ENCODE measurements at regions not wholly inside any gene's neighbourhood (a gene's known extent, or its start where the extent isn't known, plus 50 kb on each side); places are given as distances from the start of the nearest gene placed in this dataset.

- Histone ChIP-seq H3K4me1 (no peaks in the 10 kb centered on the region), H3K27me3 (no peaks in the 10 kb centered on the region), H3K27ac (no peak overlapping the region), H3K4me3 (no peak overlapping the region), H3K9me3 (no peaks in the 10 kb centered on the region), H3K36me3 (no peaks in the 10 kb centered on the region)
- intact Hi-C loops (cut with DNase I; ENCODE audit: low total_unique reads), result no loop called here
- TF ChIP-seq, protein P1, sequence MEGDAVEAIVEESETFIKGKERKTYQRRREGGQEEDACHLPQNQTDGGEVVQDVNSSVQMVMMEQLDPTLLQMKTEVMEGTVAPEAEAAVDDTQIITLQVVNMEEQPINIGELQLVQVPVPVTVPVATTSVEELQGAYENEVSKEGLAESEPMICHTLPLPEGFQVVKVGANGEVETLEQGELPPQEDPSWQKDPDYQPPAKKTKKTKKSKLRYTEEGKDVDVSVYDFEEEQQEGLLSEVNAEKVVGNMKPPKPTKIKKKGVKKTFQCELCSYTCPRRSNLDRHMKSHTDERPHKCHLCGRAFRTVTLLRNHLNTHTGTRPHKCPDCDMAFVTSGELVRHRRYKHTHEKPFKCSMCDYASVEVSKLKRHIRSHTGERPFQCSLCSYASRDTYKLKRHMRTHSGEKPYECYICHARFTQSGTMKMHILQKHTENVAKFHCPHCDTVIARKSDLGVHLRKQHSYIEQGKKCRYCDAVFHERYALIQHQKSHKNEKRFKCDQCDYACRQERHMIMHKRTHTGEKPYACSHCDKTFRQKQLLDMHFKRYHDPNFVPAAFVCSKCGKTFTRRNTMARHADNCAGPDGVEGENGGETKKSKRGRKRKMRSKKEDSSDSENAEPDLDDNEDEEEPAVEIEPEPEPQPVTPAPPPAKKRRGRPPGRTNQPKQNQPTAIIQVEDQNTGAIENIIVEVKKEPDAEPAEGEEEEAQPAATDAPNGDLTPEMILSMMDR (IDR thresholded peaks at IDR 0.05), result no peak
- no peak for DNase-seq
These were observed 1994.9 kb downstream of the NCAM2 start for GRCh38 chr21:22993144-22993543.

GRCh38 chr21:22993822-22994574 lies 1995.8 kb downstream of the NCAM2 start:
- no peaks in the 10 kb centered on the region for H3K9me3 ChIP-seq
- DNase-seq, result no peak
- no peaks in the 10 kb centered on the region for H3K4me1 ChIP-seq
- no peak overlapping the region for H3K4me3 ChIP-seq
- intact Hi-C loops (cut with DNase I; ENCODE audit: low total_unique reads), result no loop called here
- TF ChIP-seq, protein P1 (IDR thresholded peaks at IDR 0.05), result no peak
- H3K27me3 ChIP-seq, result no peaks in the 10 kb centered on the region
- H3K36me3 ChIP-seq, result no peaks in the 10 kb centered on the region
- H3K27ac ChIP-seq, result no peak overlapping the region

GRCh38 chr21:23003951-23004350 lies 2005.7 kb downstream of the NCAM2 start:
- intact Hi-C loops (cut with DNase I; ENCODE audit: low total_unique reads), result no loop called here
- H3K4me1 ChIP-seq, result no peaks in the 10 kb centered on the region

GRCh38 chr21:23008601-23009202 lies 2010.5 kb downstream of the NCAM2 start:
- TF ChIP-seq, protein P1 (IDR thresholded peaks at IDR 0.05), result no peak
- intact Hi-C loops (cut with DNase I; ENCODE audit: low total_unique reads), result no loop called here
- no peaks in the 10 kb centered on the region for H3K36me3 ChIP-seq

More at GRCh38 chr21:23003951-23004350, 2005.7 kb downstream of the NCAM2 start:
- H3K27me3 ChIP-seq, result no peaks in the 10 kb centered on the region
- H3K36me3 ChIP-seq, result no peaks in the 10 kb centered on the region
- TF ChIP-seq, protein P1 (IDR thresholded peaks at IDR 0.05), result no peak
- no peak overlapping the region for H3K4me3 ChIP-seq
- no peak overlapping the region for H3K27ac ChIP-seq
- DNase-seq, result no peak
- no peaks in the 10 kb centered on the region for H3K9me3 ChIP-seq

GRCh38 chr21:23009360-23009759 lies 2011.2 kb downstream of the NCAM2 start:
- Histone ChIP-seq H3K9me3 (no peaks in the 10 kb centered on the region), H3K27ac (no peak overlapping the region), H3K4me3 (no peak overlapping the region), H3K4me1 (no peaks in the 10 kb centered on the region), H3K27me3 (no peaks in the 10 kb centered on the region), H3K36me3 (no peaks in the 10 kb centered on the region)
- TF ChIP-seq, protein P1 (IDR thresholded peaks at IDR 0.05), result no peak
- intact Hi-C loops (cut with DNase I; ENCODE audit: low total_unique reads), result no loop called here
- no peak for DNase-seq

More at GRCh38 chr21:23008601-23009202, 2010.5 kb downstream of the NCAM2 start:
- no peak overlapping the region for H3K27ac ChIP-seq
- no peaks in the 10 kb centered on the region for H3K27me3 ChIP-seq
- H3K9me3 ChIP-seq, result no peaks in the 10 kb centered on the region
- no peak overlapping the region for H3K4me3 ChIP-seq
- DNase-seq, result no peak
- H3K4me1 ChIP-seq, result no peaks in the 10 kb centered on the region

Data from tibial artery (tissue), 4 donors.